ENCODE measurements at regions not wholly inside any gene's neighbourhood (a gene's known extent, or its start where the extent isn't known, plus 50 kb on each side); places are given as distances from the start of the nearest gene placed in this dataset.

GRCh38 chr3:148319960-148320359 is 377.7 kb upstream of the AGTR1 start:
- DNase-seq, result no peak
- Mint-ChIP-seq H3K27ac (ENCODE audit: unreplicated experiment) (no peak overlapping the region), H3K4me3 (ENCODE audit: unreplicated experiment) (no peak overlapping the region), H3K4me1 (ENCODE audit: low read depth, unreplicated experiment) (no peaks in the 10 kb centered on the region), H3K9me3 (ENCODE audit: unreplicated experiment) (no peaks in the 10 kb centered on the region), H3K27me3 (ENCODE audit: unreplicated experiment) (no peaks in the 10 kb centered on the region), H3K36me3 (ENCODE audit: unreplicated experiment) (no peaks in the 10 kb centered on the region)
- TF ChIP-seq CTCF (IDR thresholded peaks at IDR 0.05; ENCODE audit: partially characterized antibody, unreplicated experiment), result no peak

GRCh38 chr3:148329481-148330235 is 368.0 kb upstream of the AGTR1 start:
- no peaks in the 10 kb centered on the region for H3K27me3 Mint-ChIP-seq (ENCODE audit: unreplicated experiment)
- DNase-seq, result no peak

GRCh38 chr3:148330542-148330941 is 367.2 kb upstream of the AGTR1 start:
- H3K4me1 Mint-ChIP-seq (ENCODE audit: low read depth, unreplicated experiment), result peaks cover 18% of the 10 kb centered on the region
- H3K36me3 Mint-ChIP-seq (ENCODE audit: unreplicated experiment), result no peaks in the 10 kb centered on the region
- no peak overlapping the region for H3K4me3 Mint-ChIP-seq (ENCODE audit: unreplicated experiment)
- no peaks in the 10 kb centered on the region for H3K9me3 Mint-ChIP-seq (ENCODE audit: unreplicated experiment)
- TF ChIP-seq CTCF (IDR thresholded peaks at IDR 0.05; ENCODE audit: partially characterized antibody, unreplicated experiment), result no peak
- H3K27ac Mint-ChIP-seq (ENCODE audit: unreplicated experiment), result peak overlapping the region; percentile 67
- DNase-seq, result no peak
- H3K27me3 Mint-ChIP-seq (ENCODE audit: unreplicated experiment), result no peaks in the 10 kb centered on the region

More at GRCh38 chr3:148329481-148330235, 368.0 kb upstream of the AGTR1 start:
- TF ChIP-seq CTCF (IDR thresholded peaks at IDR 0.05; ENCODE audit: partially characterized antibody, unreplicated experiment), result no peak
- H3K36me3 Mint-ChIP-seq (ENCODE audit: unreplicated experiment), result no peaks in the 10 kb centered on the region
- peaks cover 18% of the 10 kb centered on the region for H3K4me1 Mint-ChIP-seq (ENCODE audit: low read depth, unreplicated experiment)
- H3K27ac Mint-ChIP-seq (ENCODE audit: unreplicated experiment), result peak overlapping the region; percentile 48
- no peak overlapping the region for H3K4me3 Mint-ChIP-seq (ENCODE audit: unreplicated experiment)
- no peaks in the 10 kb centered on the region for H3K9me3 Mint-ChIP-seq (ENCODE audit: unreplicated experiment)

- no peak for TF ChIP-seq CTCF (IDR thresholded peaks at IDR 0.05; ENCODE audit: partially characterized antibody, unreplicated experiment)
- no peaks in the 10 kb centered on the region for H3K36me3 Mint-ChIP-seq (ENCODE audit: unreplicated experiment)
- H3K4me1 Mint-ChIP-seq (ENCODE audit: low read depth, unreplicated experiment), result peaks cover 18% of the 10 kb centered on the region
- DNase-seq, result no peak
- H3K27ac Mint-ChIP-seq (ENCODE audit: unreplicated experiment), result no peak overlapping the region
- no peak overlapping the region for H3K4me3 Mint-ChIP-seq (ENCODE audit: unreplicated experiment)
- no peaks in the 10 kb centered on the region for H3K27me3 Mint-ChIP-seq (ENCODE audit: unreplicated experiment)
- H3K9me3 Mint-ChIP-seq (ENCODE audit: unreplicated experiment), result no peaks in the 10 kb centered on the region
These were observed 366.4 kb upstream of the AGTR1 start for GRCh38 chr3:148331081-148331846.

GRCh38 chr3:148332509-148332908 is 365.2 kb upstream of the AGTR1 start:
- no peak overlapping the region for H3K27ac Mint-ChIP-seq (ENCODE audit: unreplicated experiment)
- DNase-seq, result no peak
- no peak for TF ChIP-seq CTCF (IDR thresholded peaks at IDR 0.05; ENCODE audit: partially characterized antibody, unreplicated experiment)
- peaks cover 18% of the 10 kb centered on the region for H3K4me1 Mint-ChIP-seq (ENCODE audit: low read depth, unreplicated experiment)
- no peak overlapping the region for H3K4me3 Mint-ChIP-seq (ENCODE audit: unreplicated experiment)
- no peaks in the 10 kb centered on the region for H3K36me3 Mint-ChIP-seq (ENCODE audit: unreplicated experiment)
- H3K27me3 Mint-ChIP-seq (ENCODE audit: unreplicated experiment), result no peaks in the 10 kb centered on the region
- H3K9me3 Mint-ChIP-seq (ENCODE audit: unreplicated experiment), result no peaks in the 10 kb centered on the region
